ENCODE measurements at regions not wholly inside any gene's neighbourhood (a gene's known extent, or its start where the extent isn't known, plus 50 kb on each side); places are given as distances from the start of the nearest gene placed in this dataset.
"Not testable (repeated sequence)": the region's sequence is repeated elsewhere in the genome, so short reads cannot be mapped to it uniquely, and the experiment has no call there.

GRCh38 chr5:173667702-173668101 is 51.3 kb upstream of the BOD1 start:
- no peak for DNase-seq

- no peak for DNase-seq
Observed at GRCh38 chr5:173668245-173668800, 51.9 kb upstream of the BOD1 start.

GRCh38 chr5:173668910-173669309 is 52.5 kb upstream of the BOD1 start:
- no peak for DNase-seq

GRCh38 chr5:173669483-173669882 is 53.0 kb upstream of the BOD1 start:
- DNase-seq, result no peak

- DNase-seq, result peak; percentile 5
Observed at GRCh38 chr5:173670130-173670651, 53.7 kb upstream of the BOD1 start.

GRCh38 chr5:173670791-173671120 is 54.3 kb upstream of the BOD1 start:
- DNase-seq, result no peak

GRCh38 chr5:173671121-173671949 is 54.9 kb upstream of the BOD1 start:
- DNase-seq, result no peak

- DNase-seq, result no peak
Observed at GRCh38 chr5:173672166-173672565, 55.7 kb upstream of the BOD1 start.

- no peak for DNase-seq
Observed at GRCh38 chr5:173672891-173673290, 56.4 kb upstream of the BOD1 start.

- no peak for DNase-seq
Observed at GRCh38 chr5:173673295-173674101, 57.0 kb upstream of the BOD1 start.

GRCh38 chr5:173675287-173675996 is 59.0 kb upstream of the BOD1 start:
- no peak for DNase-seq

GRCh38 chr5:173676375-173676774 is 59.9 kb upstream of the BOD1 start:
- DNase-seq, result no peak

GRCh38 chr5:173677125-173677672 is 60.7 kb upstream of the BOD1 start:
- DNase-seq, result no peak

- no peak for DNase-seq
Observed at GRCh38 chr5:173679909-173680630, 63.6 kb upstream of the BOD1 start.

GRCh38 chr5:173680660-173681242 is 64.3 kb upstream of the BOD1 start:
- DNase-seq, result no peak

- DNase-seq, result no peak
Observed at GRCh38 chr5:173682313-173682712, 65.9 kb upstream of the BOD1 start.

- not testable (repeated sequence) for DNase-seq
Observed at GRCh38 chr5:173684535-173684934, 68.1 kb upstream of the BOD1 start.

GRCh38 chr5:173686950-173687349 is 70.5 kb upstream of the BOD1 start:
- no peak for DNase-seq

GRCh38 chr5:173688703-173689102 is 72.3 kb upstream of the BOD1 start:
- no peak for DNase-seq

GRCh38 chr5:173689171-173689736 is 72.8 kb upstream of the BOD1 start:
- peak; percentile 4 for DNase-seq

GRCh38 chr5:173689737-173690360 is 73.4 kb upstream of the BOD1 start:
- peak; percentile 24 for DNase-seq

Measured in dermis blood vessel endothelial cell (primary cell).